PC-3 (cell line): ENCODE measurements at regions not wholly inside any gene's neighbourhood (a gene's known extent, or its start where the extent isn't known, plus 50 kb on each side); places are given as distances from the start of the nearest gene placed in this dataset.

Experiments
- CTCF ChIP-seq: fragments of 300-600 bp; sonication (generic); conservative IDR thresholded peaks from 2 replicates; pipeline ENCODE4 v1.5.1; 2017; ENCODE audit warnings: antibody characterized with exemption, low read depth, mild to moderate bottlenecking, low read length
- EZH2 ChIP-seq: fragments of 300-600 bp; sonication (generic); IDR thresholded peaks from one replicate; pipeline ENCODE4 v1.6.1; 2017; ENCODE audit warnings: antibody characterized with exemption, mild to moderate bottlenecking, low read length; ENCODE audit not compliant: unreplicated experiment

- TF ChIP-seq CTCF (no peak), EZH2 (no peak)
Measured at GRCh38 chr7:89728481-89728880, 425.8 kb upstream of the STEAP1 start.
